Thyroid gland (tissue), 4 donors: ENCODE measurements at regions not wholly inside any gene's neighbourhood (a gene's known extent, or its start where the extent isn't known, plus 50 kb on each side); places are given as distances from the start of the nearest gene placed in this dataset.

Experiments
- CTCF ChIP-seq, 6 experiments: fragments of 200-600 bp in 3 of 6; fragments of 450-650 bp in 3 of 6; sonication (generic) in 3 of 6; IDR thresholded peaks; one replicate each; pipeline ENCODE4 v1.5.1; 2016 to 2019; ENCODE audit warnings: antibody characterized with exemption in 6 of 6, mild to moderate bottlenecking in 2 of 6, inconsistent platforms in 1 of 6, moderate library complexity in 1 of 6
- POLR2A ChIP-seq, 2 donors: fragments of 450-650 bp; IDR thresholded peaks; one replicate each; pipeline ENCODE4 v1.6.1; 2017; ENCODE audit warnings: antibody characterized with exemption in 2 of 2, mild to moderate bottlenecking in 2 of 2, moderate library complexity in 1 of 2

- no peak for TF ChIP-seq CTCF (IDR thresholded peaks at IDR 0.05)
- TF ChIP-seq POLR2A (IDR thresholded peaks at IDR 0.05) = no peak
Observed at GRCh38 chr9:88791105-88791805, 200.0 kb upstream of the S1PR3 start.
